ENCODE measurements at regions not wholly inside any gene's neighbourhood (a gene's known extent, or its start where the extent isn't known, plus 50 kb on each side); places are given as distances from the start of the nearest gene placed in this dataset.
"Not testable (repeated sequence)": the region's sequence is repeated elsewhere in the genome, so short reads cannot be mapped to it uniquely, and the experiment has no call there.

GRCh38 chr7:12017046-12017445 is 185.0 kb upstream of the THSD7A start:
- Histone ChIP-seq H3K4me1 (ENCODE audit: control insufficient read depth, insufficient read depth, low read length) (no peaks in the 10 kb centered on the region), H3K36me3 (ENCODE audit: control insufficient read depth in 2 of 2, insufficient read depth in 1 of 2, low read length in 2 of 2) (no peaks in the 10 kb centered on the region), H3K27ac (ENCODE audit: extremely low read depth, low read depth, low read length) (no peak overlapping the region), H3K4me3 (ENCODE audit: low read depth, low read length) (no peak overlapping the region), H3K9me3 (ENCODE audit: control insufficient read depth, insufficient read depth, low read depth, low read length) (no peaks in the 10 kb centered on the region)
- POLR2A ChIA-PET: no interaction called here
- TF ChIP-seq ZNF391 (tag by site-specific recombination; IDR thresholded peaks at IDR 0.05; ENCODE audit: borderline replicate concordance, low read depth) (no peak), ZNF138 (tag by site-specific recombination; IDR thresholded peaks at IDR 0.05; ENCODE audit: borderline replicate concordance) (no peak), ZNF677 (tag by site-specific recombination; IDR thresholded peaks at IDR 0.05) (no peak), ZNF830 (tag by site-specific recombination; IDR thresholded peaks at IDR 0.05; ENCODE audit: low read depth) (no peak), ATF2 (tag by site-specific recombination; IDR thresholded peaks at IDR 0.05; ENCODE audit: low read depth) (no peak), SP7 (tag by site-specific recombination; IDR thresholded peaks at IDR 0.05) (no peak), KLF16 (tag by site-specific recombination; IDR thresholded peaks at IDR 0.05) (no peak), ZNF114 (tag by site-specific recombination; IDR thresholded peaks at IDR 0.05) (no peak), ZNF449 (tag by site-specific recombination; IDR thresholded peaks at IDR 0.05) (no peak), PRDM2 (tag by site-specific recombination; IDR thresholded peaks at IDR 0.05; ENCODE audit: borderline replicate concordance) (no peak), ZXDB (tag by site-specific recombination; IDR thresholded peaks at IDR 0.05) (no peak)
- CTCF ChIA-PET: interaction anchor here (0.6 kb wide), 1 partner anchor 1801 kb away, joined by 4 read pairs; no protein-coding TSS in a partner anchor

GRCh38 chr7:12022011-12022410 is 189.1 kb upstream of the TMEM106B start:
- H3K36me3 ChIP-seq (ENCODE audit: control insufficient read depth in 2 of 2, insufficient read depth in 1 of 2, low read length in 2 of 2); CTCF ChIA-PET; H3K4me1 ChIP-seq (ENCODE audit: control insufficient read depth, insufficient read depth, low read length); H3K27ac ChIP-seq (ENCODE audit: extremely low read depth, low read depth, low read length); H3K9me3 ChIP-seq (ENCODE audit: control insufficient read depth, insufficient read depth, low read depth, low read length); H3K4me3 ChIP-seq (ENCODE audit: low read depth, low read length); POLR2A ChIA-PET: not testable (repeated sequence)

- ChIA-PET CTCF (no interaction called here), POLR2A (no interaction called here)
- Histone ChIP-seq H3K36me3 (ENCODE audit: control insufficient read depth in 2 of 2, insufficient read depth in 1 of 2, low read length in 2 of 2) (no peaks in the 10 kb centered on the region), H3K4me1 (ENCODE audit: control insufficient read depth, insufficient read depth, low read length) (no peaks in the 10 kb centered on the region), H3K9me3 (ENCODE audit: control insufficient read depth, insufficient read depth, low read depth, low read length) (no peaks in the 10 kb centered on the region), H3K27ac (ENCODE audit: extremely low read depth, low read depth, low read length) (no peak overlapping the region), H3K4me3 (ENCODE audit: low read depth, low read length) (no peak overlapping the region)
- TF ChIP-seq ZNF768 (tag by site-specific recombination; IDR thresholded peaks at IDR 0.05) (no peak), ZBTB17 (tag by site-specific recombination; IDR thresholded peaks at IDR 0.05) (no peak), OSR2 (tag by site-specific recombination; IDR thresholded peaks at IDR 0.05) (no peak), ZBTB20 (tag by site-specific recombination; IDR thresholded peaks at IDR 0.05) (no peak)
Observed at GRCh38 chr7:12025246-12025645, 185.8 kb upstream of the TMEM106B start.

Measured in HEK293 (cell line).